Glutamatergic neuron (in vitro differentiated cells): ENCODE measurements at regions not wholly inside any gene's neighbourhood (a gene's known extent, or its start where the extent isn't known, plus 50 kb on each side); places are given as distances from the start of the nearest gene placed in this dataset.

Source experiments
- DNase-seq: peaks from one replicate; pipeline ENCODE4 v3.0.0; 2022
- H3K27ac Mint-ChIP-seq: one replicate; pipeline ENCODE4 v1.8.0; 2020; ENCODE audit warnings: mild to moderate bottlenecking, mixed read lengths, inconsistent platforms; ENCODE audit not compliant: unreplicated experiment
- H3K27me3 Mint-ChIP-seq: one replicate; pipeline ENCODE4 v1.8.0; 2020; ENCODE audit warnings: mild to moderate bottlenecking, moderate library complexity, mixed read lengths, inconsistent platforms; ENCODE audit not compliant: unreplicated experiment
- H3K36me3 Mint-ChIP-seq: one replicate; pipeline ENCODE4 v1.8.0; 2020; ENCODE audit warnings: mild to moderate bottlenecking, mixed read lengths, inconsistent platforms; ENCODE audit not compliant: unreplicated experiment
- H3K4me1 Mint-ChIP-seq: one replicate; pipeline ENCODE4 v1.8.0; 2020; ENCODE audit warnings: mild to moderate bottlenecking, low read depth, mixed read lengths, inconsistent platforms; ENCODE audit not compliant: unreplicated experiment
- H3K4me3 Mint-ChIP-seq: one replicate; pipeline ENCODE4 v1.8.0; 2020; ENCODE audit warnings: mild to moderate bottlenecking, mixed read lengths, inconsistent platforms; ENCODE audit not compliant: unreplicated experiment
- H3K9me3 Mint-ChIP-seq: one replicate; pipeline ENCODE4 v1.8.0; 2020; ENCODE audit warnings: mild to moderate bottlenecking, moderate library complexity, mixed read lengths, inconsistent platforms; ENCODE audit not compliant: unreplicated experiment
- TF ChIP-seq, protein P1 (sequence below): fragments of 200-600 bp; sonication (generic); IDR thresholded peaks from one replicate; pipeline ENCODE4 v1.5.0; 2021; ENCODE audit not compliant: partially characterized antibody, unreplicated experiment

DNA sequence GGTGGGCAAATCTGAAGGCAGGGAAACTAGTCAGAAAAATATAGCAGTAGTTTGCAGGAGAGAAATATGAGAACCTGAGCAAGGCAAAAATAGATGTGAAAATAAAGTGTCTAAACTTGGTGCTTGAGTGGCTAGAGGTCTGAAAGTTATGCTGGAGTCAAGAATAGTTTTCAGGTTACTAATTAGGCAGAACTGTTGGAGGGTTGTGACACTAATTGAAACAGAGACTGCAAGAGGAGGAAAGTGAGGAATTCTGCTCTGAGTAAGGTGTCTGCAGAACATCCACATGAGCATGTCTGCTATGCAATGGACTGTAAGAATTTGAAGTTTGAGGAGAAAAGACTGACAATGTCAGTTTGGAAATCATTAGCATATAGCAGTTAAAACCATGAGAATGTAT lies 444.0 kb upstream of the LRRTM1 start:
- Mint-ChIP-seq H3K36me3 (no peaks in the 10 kb centered on the region), H3K4me1 (no peaks in the 10 kb centered on the region), H3K27ac (no peak overlapping the region), H3K9me3 (peaks cover 2% of the 10 kb centered on the region), H3K27me3 (peaks cover 2% of the 10 kb centered on the region), H3K4me3 (no peak overlapping the region)
- no peak for DNase-seq
- TF ChIP-seq, protein P1, sequence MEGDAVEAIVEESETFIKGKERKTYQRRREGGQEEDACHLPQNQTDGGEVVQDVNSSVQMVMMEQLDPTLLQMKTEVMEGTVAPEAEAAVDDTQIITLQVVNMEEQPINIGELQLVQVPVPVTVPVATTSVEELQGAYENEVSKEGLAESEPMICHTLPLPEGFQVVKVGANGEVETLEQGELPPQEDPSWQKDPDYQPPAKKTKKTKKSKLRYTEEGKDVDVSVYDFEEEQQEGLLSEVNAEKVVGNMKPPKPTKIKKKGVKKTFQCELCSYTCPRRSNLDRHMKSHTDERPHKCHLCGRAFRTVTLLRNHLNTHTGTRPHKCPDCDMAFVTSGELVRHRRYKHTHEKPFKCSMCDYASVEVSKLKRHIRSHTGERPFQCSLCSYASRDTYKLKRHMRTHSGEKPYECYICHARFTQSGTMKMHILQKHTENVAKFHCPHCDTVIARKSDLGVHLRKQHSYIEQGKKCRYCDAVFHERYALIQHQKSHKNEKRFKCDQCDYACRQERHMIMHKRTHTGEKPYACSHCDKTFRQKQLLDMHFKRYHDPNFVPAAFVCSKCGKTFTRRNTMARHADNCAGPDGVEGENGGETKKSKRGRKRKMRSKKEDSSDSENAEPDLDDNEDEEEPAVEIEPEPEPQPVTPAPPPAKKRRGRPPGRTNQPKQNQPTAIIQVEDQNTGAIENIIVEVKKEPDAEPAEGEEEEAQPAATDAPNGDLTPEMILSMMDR: no peak

DNA sequence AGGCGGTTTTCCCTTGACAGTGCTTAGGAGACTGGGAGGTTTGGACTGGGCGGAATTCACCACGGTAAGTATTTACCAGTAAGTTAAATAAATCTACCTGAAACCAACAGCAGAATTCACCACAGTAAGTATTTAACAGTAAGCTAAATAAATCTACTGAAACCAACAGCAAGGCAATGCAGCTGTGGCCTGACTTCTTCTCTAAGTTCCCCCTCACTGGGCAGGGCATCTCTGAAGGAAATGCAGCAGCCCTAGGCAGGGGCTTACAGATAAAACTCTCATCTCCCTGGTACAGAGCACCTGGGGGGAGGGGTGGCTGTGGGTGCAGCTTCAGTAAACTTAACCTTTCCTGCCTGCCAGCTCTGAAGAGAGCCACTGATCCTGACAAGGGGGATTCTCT lies 432.5 kb upstream of the LRRTM1 start:
- no peak overlapping the region for H3K27ac Mint-ChIP-seq
- TF ChIP-seq, protein P1: no peak
- H3K4me3 Mint-ChIP-seq: no peak overlapping the region
- no peaks in the 10 kb centered on the region for H3K9me3 Mint-ChIP-seq
- H3K27me3 Mint-ChIP-seq: peaks cover 2% of the 10 kb centered on the region
- DNase-seq: no peak
- peaks cover 4% of the 10 kb centered on the region for H3K36me3 Mint-ChIP-seq
- H3K4me1 Mint-ChIP-seq: no peaks in the 10 kb centered on the region

DNA sequence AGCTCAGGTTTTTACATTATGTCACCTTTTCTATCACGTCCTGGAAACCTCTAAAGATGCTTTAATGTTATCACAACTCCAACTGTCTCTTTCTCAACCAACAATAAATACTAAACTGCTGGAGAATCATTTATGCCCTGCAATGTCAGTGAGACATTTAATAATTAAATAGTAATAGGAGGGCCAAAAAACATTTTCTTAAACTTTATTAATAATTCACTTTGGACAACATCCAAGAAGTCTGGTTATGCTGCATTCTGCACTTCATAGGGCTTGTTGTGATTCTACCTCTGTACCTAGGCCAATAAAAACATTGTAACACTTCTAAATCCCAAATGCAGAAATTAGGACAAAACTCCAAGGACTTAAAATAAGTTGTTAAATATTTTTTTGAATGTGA lies 420.4 kb upstream of the LRRTM1 start:
- TF ChIP-seq, protein P1: no peak
- H3K9me3 Mint-ChIP-seq: no peaks in the 10 kb centered on the region
- H3K27ac Mint-ChIP-seq: no peak overlapping the region
- H3K27me3 Mint-ChIP-seq: no peaks in the 10 kb centered on the region
- H3K4me3 Mint-ChIP-seq: no peak overlapping the region
- no peaks in the 10 kb centered on the region for H3K4me1 Mint-ChIP-seq
- no peak for DNase-seq
- H3K36me3 Mint-ChIP-seq: no peaks in the 10 kb centered on the region

DNA sequence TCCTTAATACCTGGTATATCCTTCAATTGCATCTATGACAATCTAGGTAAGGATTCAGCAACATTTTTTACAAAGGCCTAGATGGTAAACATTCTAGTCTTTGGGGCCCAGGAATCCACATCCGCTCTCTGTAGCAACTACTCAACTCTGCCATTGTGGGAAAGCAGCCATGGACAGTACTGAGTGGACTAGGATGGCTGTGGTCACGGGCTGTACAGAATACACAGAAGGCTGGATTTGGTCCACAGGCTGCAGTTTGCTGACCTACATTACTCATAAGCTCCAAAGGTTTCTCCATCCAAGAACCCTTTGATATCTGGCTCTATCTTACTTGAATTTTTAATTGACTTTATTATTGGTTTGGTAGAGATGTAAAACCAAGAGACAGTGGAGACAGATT lies 418.3 kb upstream of the LRRTM1 start:
- H3K27ac Mint-ChIP-seq: no peak overlapping the region
- H3K27me3 Mint-ChIP-seq: no peaks in the 10 kb centered on the region
- TF ChIP-seq, protein P1: no peak
- no peak overlapping the region for H3K4me3 Mint-ChIP-seq
- DNase-seq: no peak
- no peaks in the 10 kb centered on the region for H3K9me3 Mint-ChIP-seq
- H3K4me1 Mint-ChIP-seq: no peaks in the 10 kb centered on the region
- no peaks in the 10 kb centered on the region for H3K36me3 Mint-ChIP-seq

DNA sequence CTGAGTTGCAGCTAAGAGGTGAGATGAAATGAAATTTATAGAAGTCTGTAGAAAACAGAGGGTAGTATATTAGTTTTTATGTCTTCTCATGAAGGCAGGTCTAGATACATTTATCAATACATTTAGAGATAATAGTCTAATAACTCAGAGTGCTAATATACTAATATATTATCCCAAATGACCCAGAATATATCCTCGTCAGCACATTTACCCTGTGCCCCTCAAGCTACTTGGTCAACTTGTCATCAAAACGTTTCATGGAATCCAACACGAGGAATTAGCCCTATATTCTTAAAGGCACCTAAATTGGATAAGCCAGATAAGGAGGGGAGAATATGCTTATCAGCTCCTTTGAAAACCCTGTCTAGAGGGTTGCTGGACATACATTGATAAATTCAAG lies 415.1 kb upstream of the LRRTM1 start:
- H3K27ac Mint-ChIP-seq: no peak overlapping the region
- no peaks in the 10 kb centered on the region for H3K36me3 Mint-ChIP-seq
- no peaks in the 10 kb centered on the region for H3K27me3 Mint-ChIP-seq
- no peaks in the 10 kb centered on the region for H3K9me3 Mint-ChIP-seq
- TF ChIP-seq, protein P1: no peak
- DNase-seq: no peak
- no peaks in the 10 kb centered on the region for H3K4me1 Mint-ChIP-seq
- H3K4me3 Mint-ChIP-seq: no peak overlapping the region
